ENCODE measurements at regions not wholly inside any gene's neighbourhood (a gene's known extent, or its start where the extent isn't known, plus 50 kb on each side); places are given as distances from the start of the nearest gene placed in this dataset.

DNA sequence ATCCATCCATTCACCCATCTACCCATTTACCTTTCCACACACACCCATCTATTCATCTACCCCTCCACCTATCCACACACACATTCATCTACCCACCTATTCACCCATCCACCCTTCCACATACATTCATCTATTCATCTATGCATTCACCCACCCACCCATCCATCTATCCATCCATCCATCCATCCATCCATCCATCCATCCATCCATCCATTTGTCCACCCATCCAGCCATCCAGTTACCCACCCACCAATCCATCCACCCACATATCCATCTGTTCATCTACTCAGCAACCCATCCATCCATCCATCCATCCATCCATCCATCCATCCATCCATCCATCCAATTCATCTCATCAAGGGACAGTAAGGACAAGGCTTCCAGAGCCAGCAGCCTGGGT lies 74.0 kb downstream of the INHBB start:
- FAIRE-seq (no peak), DNase-seq (ENCODE audit: extremely low read depth in 1 of 4, low spot score in 3 of 4) (no peak), ATAC-seq (no peak)
- no peaks in the 10 kb centered on the region for H3K9me1 ChIP-seq (ENCODE audit: control insufficient read depth, insufficient read depth, low read length)
- intact Hi-C loops (cut with micrococcal nuclease) (no loop called here), in situ Hi-C loops (cut with MboI) (no loop called here)
- H2AFZ ChIP-seq (ENCODE audit: low read depth, low read length): no peak overlapping the region
- H3K9ac ChIP-seq (ENCODE audit: insufficient read depth in 1 of 2, low read depth in 2 of 2, low read length in 2 of 2): no peak overlapping the region
- no peaks in the 10 kb centered on the region for H3K9me3 ChIP-seq (replicated peaks; ENCODE audit: control insufficient read depth, insufficient read depth, low read depth, low read length)
- no peaks in the 10 kb centered on the region for H3K36me3 ChIP-seq (ENCODE audit: control insufficient read depth, insufficient read depth, low read length)
- peaks cover 4 to 50% of the 10 kb centered on the region in 2 experiments; a peak in 3 of 5 replicates for H3K27me3 ChIP-seq (ENCODE audit: control insufficient read depth in 2 of 2, insufficient read depth in 2 of 2, low read length in 2 of 2)
- ChIA-PET POLR2A (no interaction called here), CTCF (ENCODE audit: low intra/inter-chr PET ratio) (no interaction called here)
- H3K27ac ChIP-seq (ENCODE audit: extremely low read depth, low read depth, low read length): no peak overlapping the region
- H4K20me1 ChIP-seq (replicated peaks; ENCODE audit: control insufficient read depth, insufficient read depth, low read length): peaks cover 8% of the 10 kb centered on the region; the same call in 1 of the 2 replicates
- no peaks in the 10 kb centered on the region for H3K4me1 ChIP-seq (replicated peaks in 1 of 2; ENCODE audit: control insufficient read depth in 2 of 2, insufficient read depth in 2 of 2, low read length in 2 of 2)
- H3K79me2 ChIP-seq (ENCODE audit: control insufficient read depth, insufficient read depth, low read length): no peaks in the 10 kb centered on the region
- no peak overlapping the region for H3K4me2 ChIP-seq (ENCODE audit: insufficient read depth, low read length)
- no peak overlapping the region for H3K4me3 ChIP-seq
- BruUV-seq (replicated peaks): no TSS peak
- no peak for TF ChIP-seq MTF1 (CRISPR knock-in tag; IDR thresholded peaks at IDR 0.05; ENCODE audit: borderline replicate concordance)
- no peak for TF ChIP-seq ZNF197 (CRISPR knock-in tag; IDR thresholded peaks at IDR 0.05; ENCODE audit: low read depth)
- no peak for TF ChIP-seq ETV6 (IDR thresholded peaks at IDR 0.05; ENCODE audit: borderline replicate concordance in 1 of 2, low read depth in 2 of 2, low read length in 1 of 2)
- no peak for TF ChIP-seq ETV6 (CRISPR knock-in tag; IDR thresholded peaks at IDR 0.05; ENCODE audit: borderline replicate concordance)
- TF ChIP-seq, protein P1, sequence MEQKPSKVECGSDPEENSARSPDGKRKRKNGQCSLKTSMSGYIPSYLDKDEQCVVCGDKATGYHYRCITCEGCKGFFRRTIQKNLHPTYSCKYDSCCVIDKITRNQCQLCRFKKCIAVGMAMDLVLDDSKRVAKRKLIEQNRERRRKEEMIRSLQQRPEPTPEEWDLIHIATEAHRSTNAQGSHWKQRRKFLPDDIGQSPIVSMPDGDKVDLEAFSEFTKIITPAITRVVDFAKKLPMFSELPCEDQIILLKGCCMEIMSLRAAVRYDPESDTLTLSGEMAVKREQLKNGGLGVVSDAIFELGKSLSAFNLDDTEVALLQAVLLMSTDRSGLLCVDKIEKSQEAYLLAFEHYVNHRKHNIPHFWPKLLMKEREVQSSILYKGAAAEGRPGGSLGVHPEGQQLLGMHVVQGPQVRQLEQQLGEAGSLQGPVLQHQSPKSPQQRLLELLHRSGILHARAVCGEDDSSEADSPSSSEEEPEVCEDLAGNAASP (IDR thresholded peaks at IDR 0.05): no peak
- no peak for TF ChIP-seq FOXM1 (IDR thresholded peaks at IDR 0.05; ENCODE audit: low read depth)
- TF ChIP-seq FOXM1 (CRISPR knock-in tag; IDR thresholded peaks at IDR 0.05; ENCODE audit: low read depth): no peak
- no peak for TF ChIP-seq HMGN3 (IDR thresholded peaks at IDR 0.05; ENCODE audit: borderline replicate concordance, extremely low read depth, insufficient read length, low read depth, low read length)
- TF ChIP-seq SMARCA5 (IDR thresholded peaks at IDR 0.05): no peak
- no peak for TF ChIP-seq ZNF12 (CRISPR knock-in tag; IDR thresholded peaks at IDR 0.05)
- no peak for TF ChIP-seq KDM4B (IDR thresholded peaks at IDR 0.05; ENCODE audit: borderline replicate concordance in 2 of 2, low read depth in 1 of 2)
- TF ChIP-seq, protein P2, sequence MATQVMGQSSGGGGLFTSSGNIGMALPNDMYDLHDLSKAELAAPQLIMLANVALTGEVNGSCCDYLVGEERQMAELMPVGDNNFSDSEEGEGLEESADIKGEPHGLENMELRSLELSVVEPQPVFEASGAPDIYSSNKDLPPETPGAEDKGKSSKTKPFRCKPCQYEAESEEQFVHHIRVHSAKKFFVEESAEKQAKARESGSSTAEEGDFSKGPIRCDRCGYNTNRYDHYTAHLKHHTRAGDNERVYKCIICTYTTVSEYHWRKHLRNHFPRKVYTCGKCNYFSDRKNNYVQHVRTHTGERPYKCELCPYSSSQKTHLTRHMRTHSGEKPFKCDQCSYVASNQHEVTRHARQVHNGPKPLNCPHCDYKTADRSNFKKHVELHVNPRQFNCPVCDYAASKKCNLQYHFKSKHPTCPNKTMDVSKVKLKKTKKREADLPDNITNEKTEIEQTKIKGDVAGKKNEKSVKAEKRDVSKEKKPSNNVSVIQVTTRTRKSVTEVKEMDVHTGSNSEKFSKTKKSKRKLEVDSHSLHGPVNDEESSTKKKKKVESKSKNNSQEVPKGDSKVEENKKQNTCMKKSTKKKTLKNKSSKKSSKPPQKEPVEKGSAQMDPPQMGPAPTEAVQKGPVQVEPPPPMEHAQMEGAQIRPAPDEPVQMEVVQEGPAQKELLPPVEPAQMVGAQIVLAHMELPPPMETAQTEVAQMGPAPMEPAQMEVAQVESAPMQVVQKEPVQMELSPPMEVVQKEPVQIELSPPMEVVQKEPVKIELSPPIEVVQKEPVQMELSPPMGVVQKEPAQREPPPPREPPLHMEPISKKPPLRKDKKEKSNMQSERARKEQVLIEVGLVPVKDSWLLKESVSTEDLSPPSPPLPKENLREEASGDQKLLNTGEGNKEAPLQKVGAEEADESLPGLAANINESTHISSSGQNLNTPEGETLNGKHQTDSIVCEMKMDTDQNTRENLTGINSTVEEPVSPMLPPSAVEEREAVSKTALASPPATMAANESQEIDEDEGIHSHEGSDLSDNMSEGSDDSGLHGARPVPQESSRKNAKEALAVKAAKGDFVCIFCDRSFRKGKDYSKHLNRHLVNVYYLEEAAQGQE (IDR thresholded peaks at IDR 0.05; ENCODE audit: borderline replicate concordance): no peak
- TF ChIP-seq, protein P2 (CRISPR knock-in tag; IDR thresholded peaks at IDR 0.05; ENCODE audit: low read depth): no peak
- TF ChIP-seq ZEB2 (IDR thresholded peaks at IDR 0.05): no peak
